OCI-LY7 (cell line): ENCODE measurements at regions not wholly inside any gene's neighbourhood (a gene's known extent, or its start where the extent isn't known, plus 50 kb on each side); places are given as distances from the start of the nearest gene placed in this dataset.

Experiments
- BruUV-seq: library from RNA; stranded (reverse); fragments of 400-500 nt; replicated peaks from 2 replicates; lab custom pipeline; 2021; lab: Mats Ljungman, UMichigan
- CTCF ChIA-PET: fragments of 300-600 bp; sonication (Branson Sonifier 250); formaldehyde crosslinking; loops from one replicate; lab custom pipeline; 2022; ENCODE audit warnings: antibody characterized with exemption; ENCODE audit not compliant: unreplicated experiment; lab: Charles Lee
- POLR2A ChIA-PET: fragments of 300-600 bp; sonication (Branson Sonifier 250); formaldehyde crosslinking; loops from one replicate; lab custom pipeline; 2022; ENCODE audit warnings: antibody characterized with exemption; lab: Charles Lee
- DNase-seq: peaks from one replicate; pipeline ENCODE4 v3.0.0-alpha.2; 2015; ENCODE audit warnings: low spot score
- H2AFZ ChIP-seq: fragments of 200-600 bp; sonication (generic), shearing (Covaris generic); 2 replicates; pipeline ENCODE4 v1.6.1; 2014; ENCODE audit warnings: mild to moderate bottlenecking, antibody characterized with exemption, low read length, moderate library complexity
- H3K27ac ChIP-seq: fragments of 200-600 bp; sonication (generic); 2 replicates; pipeline ENCODE4 v1.5.1; 2014; ENCODE audit warnings: mixed run types, low read depth, mild to moderate bottlenecking, moderate library complexity, low read length, inconsistent platforms; ENCODE audit not compliant: poor library complexity, severe bottlenecking
- H3K36me3 ChIP-seq: fragments of 200-600 bp; sonication (generic); 2 replicates; pipeline ENCODE4 v1.6.1; 2014; ENCODE audit warnings: mild to moderate bottlenecking, antibody characterized with exemption, low read length, moderate library complexity, mixed read lengths; ENCODE audit not compliant: insufficient read depth
- H3K4me1 ChIP-seq: fragments of 200-600 bp; sonication (generic); 2 replicates; pipeline ENCODE4 v1.5.1; 2014; ENCODE audit warnings: mild to moderate bottlenecking, low read length; ENCODE audit not compliant: insufficient read depth, poor library complexity, severe bottlenecking
- H3K4me2 ChIP-seq: fragments of 200-600 bp; sonication (generic); 2 replicates; pipeline ENCODE4 v1.6.1; 2014; ENCODE audit warnings: mild to moderate bottlenecking, low read length
- H3K4me3 ChIP-seq: fragments of 200-600 bp; sonication (generic); 2 replicates; pipeline ENCODE4 v1.5.1; 2014; ENCODE audit warnings: mild to moderate bottlenecking, low read depth, low read length; ENCODE audit not compliant: poor library complexity, severe bottlenecking
- H3K79me2 ChIP-seq: fragments of 200-600 bp; sonication (generic); 2 replicates; pipeline ENCODE4 v1.6.1; 2016; ENCODE audit warnings: low read depth, mild to moderate bottlenecking, low read length, moderate library complexity, mixed read lengths; ENCODE audit not compliant: insufficient read depth
- H3K9me2 ChIP-seq: fragments of 200-600 bp; sonication (generic); 2 replicates; pipeline ENCODE4 v1.6.1; 2016; ENCODE audit warnings: mild to moderate bottlenecking, low read length, mixed read lengths; ENCODE audit not compliant: insufficient read depth
- H3K9me3 ChIP-seq: fragments of 200-600 bp; sonication (generic); 2 replicates; pipeline ENCODE4 v1.6.1; 2014; ENCODE audit warnings: mild to moderate bottlenecking, mixed run types, low read length, mixed read lengths
- H4K20me1 ChIP-seq: fragments of 200-600 bp; sonication (generic); 2 replicates; pipeline ENCODE4 v1.6.1; 2014; ENCODE audit warnings: mild to moderate bottlenecking, antibody characterized with exemption, low read length, moderate library complexity, mixed read lengths; ENCODE audit not compliant: insufficient read depth
- EZH2phosphoT487 ChIP-seq: fragments of 200-600 bp; sonication (generic); IDR thresholded peaks from 2 replicates; pipeline ENCODE4 v1.6.1; 2018; ENCODE audit warnings: low read depth, borderline replicate concordance, mild to moderate bottlenecking, mixed run types, antibody characterized with exemption, low read length, moderate library complexity, mixed read lengths
- intact Hi-C: fragments of 100-400 bp; cut with micrococcal nuclease; formaldehyde crosslinking; loops from one replicate; pipeline ENCODE4 v1.10.0; 2022; ENCODE audit not compliant: unreplicated experiment
- TF ChIP-seq, protein P1 (sequence below): fragments of 200-600 bp; sonication (generic); conservative IDR thresholded peaks from 2 replicates; pipeline ENCODE4 v1.5.1; 2014; ENCODE audit warnings: mild to moderate bottlenecking, antibody characterized with exemption, low read length, moderate library complexity, mixed read lengths

DNA sequence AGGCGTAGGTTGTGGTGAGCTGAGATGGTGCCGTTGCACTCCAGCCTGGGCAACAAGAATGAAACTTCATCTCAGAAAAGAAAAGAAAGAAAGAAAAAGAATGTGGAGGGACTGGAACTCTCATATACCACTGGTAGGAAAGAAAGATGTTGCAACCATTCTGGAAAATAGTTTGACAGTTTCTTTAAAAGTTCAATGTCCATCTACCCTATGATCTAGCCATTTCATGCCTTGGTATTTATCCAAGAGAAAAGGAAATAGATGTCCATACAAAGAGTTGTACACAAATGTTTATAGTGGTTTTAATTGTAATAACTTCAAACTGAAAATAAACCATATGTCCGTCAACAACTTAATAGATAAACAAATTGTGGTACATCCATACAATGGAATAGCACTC lies 190.1 kb upstream of the ZNF217 start:
- no peak for TF ChIP-seq EZH2phosphoT487
- TF ChIP-seq, protein P1, sequence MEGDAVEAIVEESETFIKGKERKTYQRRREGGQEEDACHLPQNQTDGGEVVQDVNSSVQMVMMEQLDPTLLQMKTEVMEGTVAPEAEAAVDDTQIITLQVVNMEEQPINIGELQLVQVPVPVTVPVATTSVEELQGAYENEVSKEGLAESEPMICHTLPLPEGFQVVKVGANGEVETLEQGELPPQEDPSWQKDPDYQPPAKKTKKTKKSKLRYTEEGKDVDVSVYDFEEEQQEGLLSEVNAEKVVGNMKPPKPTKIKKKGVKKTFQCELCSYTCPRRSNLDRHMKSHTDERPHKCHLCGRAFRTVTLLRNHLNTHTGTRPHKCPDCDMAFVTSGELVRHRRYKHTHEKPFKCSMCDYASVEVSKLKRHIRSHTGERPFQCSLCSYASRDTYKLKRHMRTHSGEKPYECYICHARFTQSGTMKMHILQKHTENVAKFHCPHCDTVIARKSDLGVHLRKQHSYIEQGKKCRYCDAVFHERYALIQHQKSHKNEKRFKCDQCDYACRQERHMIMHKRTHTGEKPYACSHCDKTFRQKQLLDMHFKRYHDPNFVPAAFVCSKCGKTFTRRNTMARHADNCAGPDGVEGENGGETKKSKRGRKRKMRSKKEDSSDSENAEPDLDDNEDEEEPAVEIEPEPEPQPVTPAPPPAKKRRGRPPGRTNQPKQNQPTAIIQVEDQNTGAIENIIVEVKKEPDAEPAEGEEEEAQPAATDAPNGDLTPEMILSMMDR = no peak
- H3K4me3 ChIP-seq = no peak overlapping the region
- H3K36me3 ChIP-seq = no peaks in the 10 kb centered on the region
- DNase-seq = no peak
- ChIA-PET CTCF (no interaction called here), POLR2A (no interaction called here)
- peaks cover 6% of the 10 kb centered on the region; the same call in 1 of the 2 replicates for H3K79me2 ChIP-seq
- no peak overlapping the region for H3K27ac ChIP-seq
- H2AFZ ChIP-seq = no peak overlapping the region
- no peak overlapping the region for H3K4me2 ChIP-seq
- H4K20me1 ChIP-seq = no peaks in the 10 kb centered on the region
- H3K4me1 ChIP-seq = peaks cover 12% of the 10 kb centered on the region
- H3K9me2 ChIP-seq = no peaks in the 10 kb centered on the region
- no TSS peak for BruUV-seq
- no peaks in the 10 kb centered on the region for H3K9me3 ChIP-seq
- intact Hi-C loops = no loop called here

- H3K4me1 ChIP-seq = peaks cover 12% of the 10 kb centered on the region
- no peak overlapping the region for H3K4me2 ChIP-seq
- DNase-seq = no peak
- TF ChIP-seq, protein P1 = no peak
- no peak for TF ChIP-seq EZH2phosphoT487
- H3K9me2 ChIP-seq = no peaks in the 10 kb centered on the region
- no peak overlapping the region for H3K27ac ChIP-seq
- H4K20me1 ChIP-seq = no peaks in the 10 kb centered on the region
- no TSS peak for BruUV-seq
- no peaks in the 10 kb centered on the region for H3K36me3 ChIP-seq
- ChIA-PET POLR2A (no interaction called here), CTCF (no interaction called here)
- no peaks in the 10 kb centered on the region for H3K9me3 ChIP-seq
- no peak overlapping the region for H2AFZ ChIP-seq
- intact Hi-C loops = no loop called here
- H3K4me3 ChIP-seq = no peak overlapping the region
- H3K79me2 ChIP-seq = peaks cover 6% of the 10 kb centered on the region; the same call in 1 of the 2 replicates
Measured at GRCh38 chr20:53782612-53783246, 189.1 kb upstream of the ZNF217 start.

DNA sequence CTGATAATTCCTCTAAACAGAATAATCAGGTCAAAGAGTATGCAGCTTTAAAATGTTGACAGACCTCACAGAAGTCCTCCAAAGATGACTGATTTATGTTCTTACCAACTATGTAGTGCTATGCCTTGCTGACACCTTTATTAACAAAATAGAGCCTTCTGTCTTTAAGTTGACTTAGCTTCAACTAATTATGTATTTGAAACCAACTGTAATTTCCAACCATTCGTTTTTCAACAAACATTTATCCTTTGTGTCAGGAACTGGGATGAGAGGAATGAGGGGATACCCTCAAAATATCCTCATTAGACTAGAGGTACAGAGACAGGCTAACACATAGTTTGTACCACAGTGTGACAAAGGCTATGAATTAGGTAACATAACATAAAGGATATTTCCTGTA lies 186.2 kb upstream of the ZNF217 start:
- POLR2A ChIA-PET = no interaction called here
- TF ChIP-seq EZH2phosphoT487 = no peak
- TF ChIP-seq, protein P1 = no peak
- DNase-seq = no peak
- Histone ChIP-seq H3K4me2 (no peak overlapping the region), H3K36me3 (no peaks in the 10 kb centered on the region), H3K4me3 (no peak overlapping the region), H3K9me2 (no peaks in the 10 kb centered on the region), H3K79me2 (no peaks in the 10 kb centered on the region), H4K20me1 (no peaks in the 10 kb centered on the region), H2AFZ (no peak overlapping the region), H3K4me1 (no peaks in the 10 kb centered on the region), H3K9me3 (no peaks in the 10 kb centered on the region), H3K27ac (no peak overlapping the region)
- intact Hi-C loops = no loop called here
- BruUV-seq = no TSS peak
- CTCF ChIA-PET = no interaction called here
